SKM-1 (cell line): ENCODE measurements at regions not wholly inside any gene's neighbourhood (a gene's known extent, or its start where the extent isn't known, plus 50 kb on each side); places are given as distances from the start of the nearest gene placed in this dataset.

Experiments
- DNase-seq: peaks from one replicate; lab custom pipeline; 2025; ENCODE audit not compliant: unreplicated experiment; lab: John Stamatoyannopoulos, UW

DNA sequence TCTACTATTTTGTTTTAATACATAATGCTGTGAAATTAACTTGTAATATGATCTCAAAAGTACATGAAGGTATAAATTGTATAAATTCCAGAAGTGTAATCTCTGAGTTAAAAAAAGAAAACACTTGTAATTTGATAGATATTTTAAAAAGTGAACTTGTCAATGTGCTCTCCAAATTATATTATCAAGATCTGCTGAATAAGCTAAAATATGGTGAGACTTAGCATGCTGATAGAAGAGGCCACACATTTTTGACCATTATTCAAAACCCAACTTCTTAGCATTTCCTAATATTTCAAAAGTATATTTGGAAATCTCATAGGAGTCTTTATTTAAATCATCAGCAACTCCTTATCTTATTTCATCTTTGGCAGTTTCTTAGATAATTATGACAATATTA is 657.1 kb upstream of the BOD1L1 start:
- no peak for DNase-seq

DNA sequence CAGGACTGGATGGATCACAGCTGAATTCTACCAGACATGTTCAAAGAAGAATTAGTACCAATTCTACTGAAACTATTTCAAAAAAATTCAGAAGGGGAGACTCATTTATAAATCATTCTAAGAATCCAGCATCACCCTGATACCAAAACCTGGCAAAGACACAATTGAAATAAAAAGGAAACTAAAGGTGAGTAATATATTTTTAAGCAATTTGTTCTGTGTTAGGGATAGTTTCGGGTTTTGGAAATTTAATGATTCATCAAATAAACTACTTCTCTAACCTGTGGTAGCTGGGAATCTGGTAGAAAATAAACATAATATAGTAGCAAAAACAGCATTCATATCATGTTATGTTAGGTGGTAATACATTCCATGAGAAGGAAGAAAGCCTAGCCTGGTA is 662.2 kb upstream of the BOD1L1 start:
- no peak for DNase-seq

DNA sequence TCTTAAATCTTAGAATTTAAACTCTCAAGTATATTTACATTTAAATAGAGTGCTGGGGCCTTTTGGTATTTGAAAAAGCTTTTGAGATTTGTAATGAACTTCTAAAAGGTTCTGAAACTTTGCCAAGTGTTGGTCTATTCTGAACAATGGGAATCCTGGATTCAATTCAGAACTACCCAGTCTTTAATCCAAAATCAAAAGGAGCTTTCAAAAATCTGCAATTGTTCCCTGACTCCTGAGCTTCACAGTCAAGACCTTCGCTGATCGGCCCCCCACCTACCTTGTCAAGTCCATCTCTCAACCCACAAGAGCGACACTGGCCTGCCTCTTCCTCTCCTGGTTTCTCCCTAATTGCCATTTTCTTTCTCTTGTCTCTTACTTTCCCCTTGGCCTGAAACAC is 666.1 kb upstream of the BOD1L1 start:
- DNase-seq = no peak

DNA sequence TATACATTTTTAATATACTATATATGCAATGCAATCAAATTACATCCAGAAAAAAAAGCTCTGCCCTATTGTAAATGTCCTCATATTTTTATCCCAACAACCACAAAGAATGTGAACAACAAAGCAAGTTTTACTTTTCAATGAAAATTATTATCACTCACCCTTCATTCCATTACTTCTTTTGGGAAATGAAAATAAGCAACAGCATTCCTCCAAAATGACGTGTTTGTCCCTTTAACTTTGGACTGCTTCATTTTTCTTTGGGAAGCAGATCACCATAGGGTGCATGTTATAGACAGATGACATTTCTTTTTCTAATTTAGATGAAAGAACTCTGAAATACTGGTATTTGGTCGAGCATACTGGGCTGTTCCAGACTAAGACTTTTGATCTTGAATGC is 667.1 kb upstream of the BOD1L1 start:
- no peak for DNase-seq

DNA sequence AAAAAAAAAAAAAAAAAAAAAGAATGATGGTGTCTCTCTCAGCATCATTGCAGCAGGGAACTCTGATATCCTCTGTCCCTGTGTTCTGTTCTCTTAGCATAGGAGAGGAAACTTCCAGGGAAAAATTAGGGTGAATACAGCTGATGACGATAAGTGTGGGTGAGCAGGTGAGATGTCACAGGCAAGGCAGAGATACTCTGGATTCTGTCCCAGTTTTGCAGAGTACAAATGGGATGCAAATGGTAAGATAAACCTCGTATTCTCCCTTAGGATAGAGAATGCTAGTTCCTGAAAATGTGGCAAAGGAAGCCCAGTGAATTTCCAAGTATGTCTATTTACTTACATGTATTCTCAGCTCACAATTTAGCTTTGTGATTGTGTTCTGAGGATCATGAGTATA is 671.6 kb upstream of the BOD1L1 start:
- no peak for DNase-seq

DNA sequence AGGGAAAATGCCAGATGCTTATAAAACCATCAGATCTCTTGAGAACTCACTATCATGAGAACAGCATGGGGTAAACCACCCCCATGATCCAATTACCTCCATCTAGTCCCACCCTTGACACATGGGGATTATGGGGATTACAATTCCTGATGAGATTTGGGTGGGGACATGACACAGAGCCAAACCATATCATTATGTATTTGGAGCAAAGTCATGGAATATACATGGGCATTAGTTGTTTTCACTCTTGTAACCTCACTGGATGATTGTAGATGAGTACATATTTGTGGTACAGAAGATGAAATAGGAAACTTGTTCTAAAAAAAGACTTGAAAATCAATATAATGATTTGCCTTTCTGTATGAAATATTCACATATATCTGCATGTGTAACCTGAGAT is 674.5 kb upstream of the BOD1L1 start:
- DNase-seq = no peak

DNA sequence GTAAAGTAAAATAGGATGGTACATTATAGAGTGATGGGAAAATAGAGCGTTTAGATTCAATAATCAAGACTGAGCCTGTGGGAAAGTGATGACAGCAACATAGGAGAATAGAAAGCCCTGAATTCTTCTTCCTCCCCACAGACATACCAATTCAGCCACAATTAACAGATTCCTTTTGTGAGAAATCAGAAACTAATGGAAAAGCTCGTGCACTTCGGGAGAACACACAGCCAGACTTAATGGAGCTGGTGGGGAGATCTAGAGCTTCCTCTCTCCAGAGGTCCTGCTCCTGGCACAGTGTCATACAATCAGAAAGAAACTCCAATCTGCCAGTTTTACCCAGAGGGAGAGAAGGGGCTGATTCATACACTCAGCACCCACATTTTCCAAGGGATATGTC is 676.3 kb upstream of the BOD1L1 start:
- no peak for DNase-seq

DNA sequence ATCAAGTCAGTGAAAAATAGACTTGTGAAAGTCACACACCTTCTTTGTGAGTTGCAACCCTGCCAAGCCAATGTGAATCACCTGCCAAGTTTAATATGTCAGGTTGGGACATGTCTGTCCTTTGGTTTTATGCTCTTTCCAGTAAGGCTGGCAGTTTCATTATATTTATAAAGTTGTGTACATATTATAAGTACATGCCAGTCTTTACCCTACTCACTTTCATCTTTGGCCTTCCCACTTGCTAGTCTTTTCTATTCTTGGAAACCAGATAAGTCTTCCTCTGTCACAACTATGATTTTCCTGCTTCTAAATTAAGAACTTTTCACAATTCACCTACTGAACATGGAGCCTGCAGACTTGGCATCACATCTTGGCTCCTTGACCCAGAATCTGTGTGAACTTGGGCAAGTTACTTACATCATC is 680.7 kb upstream of the BOD1L1 start:
- DNase-seq = no peak

DNA sequence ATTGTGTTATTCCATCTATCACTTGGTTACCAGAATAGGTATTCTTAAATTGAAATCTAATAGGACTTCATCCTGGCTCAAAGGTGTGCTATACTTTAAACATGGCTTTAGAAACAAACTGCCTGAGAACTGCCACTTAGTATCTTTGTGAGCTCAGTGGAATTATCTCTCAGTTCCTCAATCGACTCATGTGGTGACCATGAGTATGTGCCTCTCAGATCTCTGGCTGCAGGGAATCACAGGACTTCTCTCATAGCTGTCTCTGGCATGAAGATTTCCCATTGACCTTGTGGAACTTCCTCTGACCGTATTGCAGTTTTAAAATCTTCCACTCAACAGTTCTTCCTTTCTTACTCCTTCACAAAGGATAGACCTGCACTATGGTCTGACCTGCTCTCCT is 681.9 kb upstream of the BOD1L1 start:
- DNase-seq = no peak

DNA sequence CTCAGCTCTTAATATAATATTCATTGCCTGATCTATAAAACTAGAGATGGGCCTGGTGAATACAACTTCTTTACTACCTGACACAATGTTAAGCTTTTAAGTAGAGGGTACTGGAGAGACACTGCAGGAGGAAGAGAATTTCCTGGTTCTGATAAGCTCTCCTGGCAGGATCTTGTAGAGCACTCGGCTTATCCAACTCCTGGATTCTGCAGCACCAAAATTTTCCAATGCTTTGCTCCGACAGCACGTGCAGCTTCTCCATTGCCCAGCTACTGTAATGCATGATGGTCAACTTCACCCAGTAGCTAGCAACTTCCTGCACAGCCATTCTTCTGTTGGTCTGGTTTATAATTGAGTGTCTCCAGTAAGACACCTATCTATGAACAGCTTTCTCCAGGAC is 686.2 kb upstream of the BOD1L1 start:
- no peak for DNase-seq

DNA sequence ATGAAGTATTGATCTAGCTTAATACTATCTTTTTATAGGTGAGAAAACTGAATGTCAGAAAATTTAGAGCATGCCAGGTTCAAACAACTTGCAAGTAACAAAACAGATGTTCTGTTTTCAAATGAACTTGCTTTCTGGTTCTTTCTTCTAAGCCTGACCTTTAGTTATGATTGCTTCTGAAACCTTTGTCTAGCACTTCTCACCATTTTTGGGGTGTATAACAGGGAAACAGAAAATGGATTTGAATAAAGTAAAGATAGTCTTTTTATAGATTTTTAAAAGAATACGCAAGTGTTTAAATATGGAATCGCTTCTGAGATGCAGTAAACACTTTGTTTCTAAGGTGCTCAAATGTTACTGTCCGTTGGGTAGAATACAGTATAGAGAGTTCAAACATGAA is 687.2 kb upstream of the CPEB2 start:
- DNase-seq = no peak

DNA sequence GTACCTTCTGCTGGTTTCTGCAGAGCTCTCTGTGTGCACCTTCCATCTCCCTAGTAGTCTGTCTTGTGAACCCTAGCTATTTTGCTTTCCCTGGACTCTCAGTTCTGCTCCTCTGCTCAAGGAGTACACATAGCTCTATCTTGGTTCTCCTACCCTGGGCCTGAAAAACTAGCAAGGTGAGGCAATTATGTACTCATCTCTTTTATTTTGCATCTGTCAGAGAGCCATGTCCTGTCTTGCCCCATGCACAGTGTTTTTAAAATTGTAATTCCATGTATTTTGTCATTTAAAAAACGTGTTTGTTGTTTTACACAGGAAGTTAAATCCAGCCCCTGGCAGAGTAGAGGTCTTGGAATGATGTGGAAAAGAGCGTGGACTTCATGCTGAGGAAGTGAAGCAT is 684.9 kb upstream of the CPEB2 start:
- DNase-seq = no peak

DNA sequence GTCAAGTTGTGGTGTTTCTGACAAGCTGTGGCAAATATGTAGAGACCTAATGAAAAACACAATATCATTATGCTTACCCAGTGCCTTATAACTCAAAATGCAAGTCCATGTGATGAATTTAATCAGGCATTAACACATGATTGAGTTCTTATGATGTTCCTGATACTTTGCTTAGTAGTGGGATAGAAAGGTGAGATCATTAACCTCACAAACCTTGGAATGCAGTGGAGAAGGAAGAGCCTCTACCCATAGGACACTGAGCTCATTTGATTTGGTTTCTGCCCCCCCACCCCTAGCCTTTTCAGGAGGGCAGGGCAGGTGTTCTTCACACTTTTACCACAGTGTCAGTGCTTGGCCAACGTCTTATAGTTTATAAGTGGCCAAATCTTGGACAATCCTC is 683.6 kb upstream of the CPEB2 start:
- DNase-seq = no peak

DNA sequence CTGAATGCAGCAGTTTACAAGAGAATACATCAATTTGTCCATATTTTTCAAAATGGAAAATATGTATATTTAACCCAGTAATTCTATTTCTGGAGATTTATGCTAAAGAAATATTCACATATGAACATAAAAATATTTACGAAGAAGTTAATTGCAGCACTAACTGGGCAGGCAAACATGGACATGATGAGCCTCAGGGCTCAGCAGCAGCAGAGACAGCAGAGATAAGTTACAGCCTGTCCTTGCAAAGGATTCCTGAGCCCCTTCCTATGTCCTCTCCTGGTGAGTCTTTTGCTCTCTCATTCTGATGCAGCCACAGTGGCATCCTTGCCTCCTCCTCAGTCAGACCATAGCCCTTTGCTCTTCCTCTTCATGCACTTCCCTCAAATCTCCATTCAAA is 680.6 kb upstream of the CPEB2 start:
- DNase-seq = no peak

DNA sequence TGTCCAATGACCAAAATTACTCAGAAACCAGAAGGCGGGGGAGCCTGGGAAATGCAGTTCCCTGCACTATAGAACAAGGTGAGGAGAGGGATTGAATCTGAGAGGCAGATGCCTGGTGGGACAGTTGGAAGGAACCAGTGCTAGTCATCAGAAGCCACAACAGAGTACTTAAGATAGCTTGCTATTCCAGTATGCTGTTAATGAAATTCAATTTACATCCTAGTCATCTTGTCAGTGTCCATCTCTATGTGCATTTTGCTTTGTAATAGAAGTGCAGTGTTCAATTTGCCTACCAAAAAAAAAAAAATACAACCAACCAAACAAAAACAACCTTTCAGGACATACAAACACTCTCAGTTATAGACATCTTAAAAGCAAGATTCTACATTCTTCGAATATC is 679.1 kb upstream of the CPEB2 start:
- DNase-seq = no peak

DNA sequence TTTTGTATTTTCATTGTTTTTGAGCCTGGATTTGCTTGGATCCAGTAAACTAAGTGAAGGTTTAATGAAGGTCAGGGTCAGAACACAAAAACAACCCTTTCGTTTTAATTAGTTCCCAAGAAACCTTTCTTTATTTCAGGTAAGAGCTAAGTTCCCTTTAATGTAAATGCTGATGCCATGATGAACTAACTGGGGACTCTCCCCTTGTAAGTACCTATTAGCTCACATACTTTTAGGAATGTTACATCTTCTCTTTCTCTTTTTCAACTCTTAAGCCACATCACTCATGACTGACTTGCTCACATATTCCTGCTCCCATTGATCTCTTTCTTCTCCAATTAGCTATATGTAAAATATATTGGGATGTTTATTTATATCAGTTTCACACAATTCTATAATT is 673.1 kb upstream of the CPEB2 start:
- no peak for DNase-seq

DNA sequence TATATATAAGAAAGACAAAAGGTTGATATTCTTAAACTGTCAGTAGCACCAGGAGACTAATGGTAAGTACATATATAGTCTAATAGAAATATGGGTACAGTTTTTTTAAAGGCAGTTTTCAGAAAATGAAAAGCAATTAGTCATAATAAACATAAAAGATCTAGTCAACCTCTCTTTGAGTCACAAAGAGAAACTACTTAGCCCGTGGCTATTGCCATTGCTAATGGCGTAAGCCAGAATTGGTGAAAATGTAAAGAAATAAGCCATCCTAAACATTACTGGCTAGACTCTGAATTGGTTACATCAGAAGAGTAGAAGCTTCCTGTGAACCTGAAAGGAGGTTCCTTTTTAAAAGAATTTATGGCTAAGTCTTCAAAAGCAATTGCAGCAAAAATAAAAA is 668.7 kb upstream of the CPEB2 start:
- DNase-seq = no peak

DNA sequence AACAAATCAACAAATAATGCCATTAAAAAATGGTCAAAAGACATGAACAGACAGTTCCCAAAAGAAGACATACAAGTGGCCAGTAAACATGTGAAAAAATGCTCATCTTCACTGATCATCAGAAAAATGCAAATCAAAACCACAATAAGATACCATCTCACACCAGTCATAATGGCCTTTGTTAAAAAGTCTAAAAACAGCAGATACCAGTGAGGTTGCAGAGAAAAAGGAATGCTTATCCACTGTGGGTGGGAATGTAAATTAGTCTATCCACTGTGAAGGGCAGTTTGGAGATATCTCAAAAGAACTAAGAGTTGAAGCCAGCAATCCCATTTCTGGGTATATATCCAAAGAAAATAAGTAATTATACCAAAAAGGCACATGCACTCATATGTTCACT is 668.1 kb upstream of the CPEB2 start:
- no peak for DNase-seq

DNA sequence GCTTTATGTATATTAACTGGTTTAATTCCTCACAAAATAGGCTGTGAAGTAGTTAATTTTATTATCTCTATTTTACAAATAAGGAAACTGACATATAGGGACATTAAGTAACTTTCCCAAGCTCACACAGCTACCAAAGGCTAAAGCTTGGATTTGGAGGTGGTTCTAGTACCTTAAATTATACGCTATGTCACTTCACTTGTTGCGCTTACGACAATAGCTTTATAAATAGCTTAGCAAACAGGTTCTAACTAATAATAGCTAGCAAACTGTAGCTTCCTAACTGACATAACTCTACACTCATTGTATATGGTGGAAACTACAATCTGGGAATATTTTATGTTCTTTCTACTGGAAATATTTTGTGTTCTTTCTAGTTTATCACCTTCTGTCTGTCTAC is 666.4 kb upstream of the CPEB2 start:
- DNase-seq = no peak

DNA sequence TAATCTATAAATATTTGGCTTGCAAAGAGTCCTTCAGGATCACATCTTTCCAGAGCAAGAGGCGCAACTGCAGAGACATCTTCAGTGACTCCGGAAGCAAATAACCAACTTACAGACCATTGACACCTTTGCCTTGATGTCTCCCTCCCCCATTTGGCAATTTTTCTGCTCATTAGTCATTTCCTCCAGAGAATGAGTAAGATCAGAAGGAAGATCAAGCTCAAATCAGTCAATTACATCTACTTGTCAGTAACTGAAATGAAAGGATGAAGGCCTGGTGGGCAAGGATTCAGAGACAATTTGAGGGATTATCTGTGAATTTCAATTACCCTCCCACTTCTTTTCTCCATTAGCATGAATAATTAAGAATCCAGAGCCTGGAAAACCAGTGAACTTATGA is 665.6 kb upstream of the CPEB2 start:
- DNase-seq = no peak

DNA sequence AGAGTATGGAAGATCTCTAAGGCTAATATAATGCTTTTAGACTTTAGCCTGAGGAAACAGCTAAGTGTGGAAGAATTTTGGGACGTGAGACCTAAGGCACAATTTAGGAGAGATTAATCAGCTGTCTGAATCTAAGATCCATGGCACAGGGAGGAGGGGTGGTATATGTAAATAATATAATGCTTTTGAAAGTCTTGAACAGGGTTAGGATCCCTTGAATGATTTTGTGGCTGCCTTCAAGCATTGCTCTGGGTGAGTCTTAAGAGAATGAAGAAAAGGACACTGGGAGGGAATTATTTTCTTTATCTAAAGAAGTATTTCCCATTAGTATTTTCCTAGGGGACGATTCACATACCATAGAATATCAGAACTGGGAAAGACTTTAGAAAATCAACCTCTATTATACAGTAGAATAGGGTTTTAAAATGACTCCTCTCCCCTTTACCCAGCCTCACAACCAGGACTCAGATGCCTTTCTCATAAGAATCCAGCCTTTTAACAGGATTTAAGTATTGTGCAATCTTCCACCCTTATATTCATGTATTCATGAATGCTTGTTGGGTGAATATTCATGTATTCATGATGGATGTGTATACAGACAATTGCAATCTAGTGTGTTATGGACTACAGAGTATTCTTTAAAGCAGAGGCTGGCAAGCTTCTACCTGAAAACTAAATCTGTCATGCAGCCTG is 664.2 kb upstream of the CPEB2 start:
- DNase-seq = no peak

DNA sequence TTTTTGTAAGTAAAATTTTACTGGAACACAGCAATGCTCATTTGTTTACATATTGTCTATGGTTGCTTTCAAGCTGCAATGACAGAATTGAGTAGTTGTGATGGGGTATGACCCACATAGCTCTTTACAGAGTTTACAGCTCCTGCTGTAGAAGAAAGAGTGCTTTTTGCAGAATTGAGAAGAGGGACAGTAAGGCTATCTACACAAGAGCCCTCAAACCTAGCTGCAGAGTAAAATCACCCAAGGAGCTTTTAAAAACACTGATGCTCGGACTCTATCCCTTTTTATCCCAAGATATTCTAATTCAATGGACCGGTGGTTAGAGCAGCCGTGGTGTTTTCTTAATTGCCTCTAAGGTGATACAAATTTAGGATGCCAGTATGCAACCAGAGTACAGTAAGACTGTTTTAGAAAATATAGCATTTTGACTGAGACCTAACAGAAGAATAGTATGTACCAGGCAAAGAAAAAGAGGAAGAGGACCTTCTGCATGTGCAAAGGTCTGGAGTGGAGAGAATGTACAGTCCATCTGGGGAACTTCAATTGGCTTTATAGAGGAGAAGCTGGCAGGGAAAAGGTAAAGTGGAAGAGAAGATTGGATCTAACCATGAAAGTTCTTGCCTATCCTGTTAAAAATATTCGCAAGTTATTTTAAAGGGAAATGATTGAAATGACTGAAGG is 663.6 kb upstream of the CPEB2 start:
- DNase-seq = no peak

DNA sequence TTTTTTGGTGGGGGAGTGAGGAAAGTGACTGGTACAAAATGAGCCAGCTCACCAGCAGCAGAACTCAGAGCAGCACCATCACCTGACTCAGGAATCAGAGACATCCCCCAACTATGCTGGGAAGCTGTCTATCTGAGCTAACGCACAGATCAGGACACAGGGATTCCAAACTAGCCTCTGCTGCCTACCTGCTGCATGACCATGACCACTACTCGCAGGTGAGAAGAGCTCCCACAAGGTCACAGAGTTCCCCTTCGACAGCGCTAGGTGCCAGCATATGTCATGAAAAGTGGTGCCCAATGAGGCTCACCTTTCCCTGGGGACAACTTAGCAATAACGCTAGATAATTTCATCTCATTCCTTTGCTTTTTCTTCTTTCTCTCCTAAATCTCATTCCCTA is 662.6 kb upstream of the CPEB2 start:
- no peak for DNase-seq
